ENCODE measurements at regions not wholly inside any gene's neighbourhood (a gene's known extent, or its start where the extent isn't known, plus 50 kb on each side); places are given as distances from the start of the nearest gene placed in this dataset.

DNA sequence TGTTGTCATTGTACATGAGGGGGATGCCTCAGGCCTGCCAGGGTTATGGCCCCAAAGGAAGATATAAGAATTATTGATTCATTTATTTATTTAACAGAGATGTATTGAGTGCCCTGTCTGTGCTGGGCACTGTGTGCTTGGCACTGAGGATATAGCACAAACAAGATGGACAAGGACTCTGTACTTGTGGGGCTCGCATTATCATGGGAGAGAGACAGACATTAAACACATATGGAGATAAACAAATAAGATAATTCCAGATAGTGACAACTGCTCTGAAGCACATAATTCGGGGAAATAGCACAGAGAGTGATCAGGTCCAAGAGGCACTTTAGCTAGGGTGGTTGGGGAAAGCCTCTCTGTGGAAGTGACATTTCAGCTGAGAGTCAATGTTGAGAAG is 119.8 kb upstream of the ARHGAP20 start:
- DNase-seq (ENCODE audit: low spot score), result no peak

DNA sequence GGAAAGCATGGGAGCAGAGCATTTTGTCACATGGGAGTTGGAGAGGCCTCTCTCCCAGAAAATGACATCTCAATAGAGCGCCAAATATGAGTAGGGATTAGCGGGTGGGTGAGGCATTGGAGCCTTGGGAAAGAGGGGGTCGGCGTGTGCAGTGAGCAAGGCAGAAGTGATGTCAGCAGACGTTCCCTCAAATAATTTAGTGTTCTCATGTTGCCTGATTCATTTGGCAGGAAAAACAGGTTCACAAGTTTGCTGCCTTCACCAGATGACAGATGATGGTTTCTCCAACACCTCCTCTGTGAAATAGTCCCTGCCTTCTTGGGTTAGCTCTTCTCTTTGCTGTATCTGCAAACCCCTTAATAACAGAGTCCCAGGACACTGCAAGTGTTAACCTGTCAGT is 118.5 kb upstream of the ARHGAP20 start:
- DNase-seq (ENCODE audit: low spot score), result no peak

DNA sequence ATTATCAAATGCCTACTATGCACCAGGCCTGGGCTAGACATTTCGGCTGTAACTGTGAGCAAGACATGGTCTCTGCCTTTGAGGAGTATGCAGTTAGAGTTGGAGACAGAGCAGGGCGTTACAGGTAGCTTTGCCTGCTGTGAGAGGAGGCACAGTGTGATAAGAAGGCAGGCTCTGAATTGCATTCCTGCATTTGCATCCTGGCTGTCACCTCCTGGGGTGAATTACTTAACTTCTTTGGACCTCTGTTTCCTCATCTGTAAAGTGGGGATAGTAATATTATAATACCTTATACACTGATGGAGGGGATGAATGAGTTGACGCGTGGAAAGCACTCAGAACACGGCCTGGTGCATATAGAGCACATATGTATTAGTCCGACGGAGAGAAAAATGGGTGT is 118.1 kb upstream of the ARHGAP20 start:
- DNase-seq (ENCODE audit: low spot score), result no peak

DNA sequence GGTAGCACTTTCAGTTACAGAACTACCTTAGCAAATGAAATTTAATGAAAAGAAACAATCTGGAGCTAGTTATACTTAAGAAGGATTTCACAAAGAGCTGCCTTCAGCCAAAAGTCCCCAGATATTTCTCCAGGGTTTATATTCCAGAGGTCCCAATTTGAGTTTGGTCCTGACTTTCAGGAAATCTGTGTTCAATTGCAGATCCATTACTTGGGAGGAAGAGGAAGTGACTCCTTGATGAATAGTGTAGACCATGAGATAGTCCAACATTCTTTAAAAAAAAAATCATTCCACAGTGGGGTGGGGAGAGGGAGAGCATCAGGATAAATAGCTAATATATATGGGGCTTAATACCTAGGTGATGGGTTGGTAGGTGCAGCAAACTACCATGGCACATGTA is 117.6 kb upstream of the ARHGAP20 start:
- no peak for DNase-seq (ENCODE audit: low spot score)

DNA sequence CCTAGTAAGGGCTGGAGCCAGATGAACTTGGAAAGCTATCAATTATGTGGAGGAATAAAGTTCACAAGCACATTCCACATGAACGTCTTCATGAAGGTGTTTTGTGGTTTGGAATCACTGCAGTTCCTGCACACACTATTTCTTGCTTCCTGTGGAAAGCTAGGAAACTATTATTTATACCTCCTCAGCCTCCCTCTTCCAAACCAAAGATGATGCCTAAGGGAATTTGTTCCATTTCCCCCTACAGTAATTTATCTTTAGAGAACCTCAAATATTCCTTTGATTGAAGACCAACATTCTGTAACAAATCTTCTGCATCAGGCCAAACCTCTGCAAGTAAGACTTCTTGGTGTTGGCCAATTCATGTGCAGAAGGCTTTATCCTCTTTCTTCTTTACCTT is 115.8 kb upstream of the ARHGAP20 start:
- DNase-seq (ENCODE audit: low spot score), result no peak

DNA sequence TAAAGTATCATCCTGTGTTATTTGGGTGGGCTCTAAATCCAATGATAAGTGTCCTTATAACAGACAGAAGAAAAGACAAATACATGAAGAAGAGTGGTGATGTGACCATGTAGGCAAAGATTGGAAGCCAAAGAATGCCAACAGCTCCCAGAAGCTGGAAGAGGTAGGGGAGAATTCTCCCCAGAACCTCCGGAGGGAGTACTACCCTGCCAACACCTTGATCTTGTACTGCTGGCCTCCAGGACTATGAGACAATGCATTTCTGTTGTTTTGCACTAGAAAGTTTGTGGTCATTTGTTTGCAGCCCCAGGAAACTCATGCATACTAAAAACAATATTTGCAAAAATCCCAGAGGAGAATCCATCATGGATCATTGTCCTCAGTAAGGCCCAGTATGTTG is 115.0 kb upstream of the ARHGAP20 start:
- DNase-seq (ENCODE audit: low spot score), result no peak

DNA sequence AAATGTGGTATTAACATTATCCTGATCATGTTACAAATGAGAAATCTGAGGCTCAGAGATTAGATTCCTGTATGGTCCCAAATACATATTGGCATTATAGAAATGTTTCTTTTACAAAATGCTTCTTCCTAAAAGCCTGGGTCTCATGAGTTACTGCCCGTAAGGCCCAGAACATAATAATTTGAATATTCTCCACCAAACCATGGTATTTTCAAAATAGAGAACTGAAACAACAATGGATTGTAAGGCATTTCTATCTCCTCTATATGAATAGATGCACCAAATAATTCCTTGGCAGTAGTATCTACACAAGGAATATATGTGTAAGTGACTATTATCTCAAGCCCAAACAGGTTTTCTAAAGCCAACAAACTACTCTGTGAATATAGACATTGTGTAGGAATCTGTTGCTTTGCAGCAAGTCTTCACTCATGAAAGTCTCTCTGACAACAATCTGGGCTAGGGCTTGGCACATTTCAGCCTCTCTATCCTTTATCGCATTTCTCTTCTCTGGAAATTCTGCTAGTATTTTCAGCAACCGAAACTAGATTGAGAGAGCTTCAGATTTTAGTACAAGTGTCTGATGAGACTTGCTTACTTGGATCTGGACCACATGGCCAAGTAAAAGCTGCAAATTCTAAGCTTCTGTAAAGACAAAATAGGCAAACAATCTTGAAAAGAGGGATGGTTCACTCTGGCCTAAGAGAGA is 112.8 kb upstream of the ARHGAP20 start:
- DNase-seq (ENCODE audit: low spot score), result no peak

DNA sequence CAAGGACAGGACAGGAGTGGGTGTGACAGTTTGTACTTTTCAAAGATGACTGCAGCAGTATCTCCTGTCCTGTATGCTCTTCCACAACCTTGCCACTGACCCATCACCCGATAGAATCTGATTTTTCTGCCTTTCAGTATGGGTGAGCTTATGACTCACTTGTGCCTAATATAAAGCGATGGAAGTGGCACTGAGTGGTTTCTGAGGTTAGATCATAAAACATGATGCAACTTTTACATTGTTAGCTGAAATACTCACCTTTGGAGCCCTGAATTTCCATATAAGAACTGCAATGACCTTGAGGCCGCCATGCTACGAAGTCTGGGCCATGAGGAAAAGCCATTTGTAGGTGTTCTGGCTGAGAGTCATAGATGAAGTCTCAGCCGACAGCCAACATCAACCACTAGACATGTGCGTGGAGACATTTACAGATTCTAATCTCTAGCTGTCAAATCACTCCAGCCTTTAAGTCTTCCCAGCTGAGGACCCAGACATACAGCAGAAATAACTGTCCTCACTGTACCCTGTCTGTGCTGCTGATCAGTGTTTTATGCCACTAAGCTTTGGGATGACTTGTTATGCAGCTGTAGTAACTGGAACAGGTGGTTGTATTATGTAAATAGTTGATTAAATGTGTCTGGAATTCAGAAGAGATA is 105.9 kb upstream of the ARHGAP20 start:
- DNase-seq (ENCODE audit: low spot score), result no peak

DNA sequence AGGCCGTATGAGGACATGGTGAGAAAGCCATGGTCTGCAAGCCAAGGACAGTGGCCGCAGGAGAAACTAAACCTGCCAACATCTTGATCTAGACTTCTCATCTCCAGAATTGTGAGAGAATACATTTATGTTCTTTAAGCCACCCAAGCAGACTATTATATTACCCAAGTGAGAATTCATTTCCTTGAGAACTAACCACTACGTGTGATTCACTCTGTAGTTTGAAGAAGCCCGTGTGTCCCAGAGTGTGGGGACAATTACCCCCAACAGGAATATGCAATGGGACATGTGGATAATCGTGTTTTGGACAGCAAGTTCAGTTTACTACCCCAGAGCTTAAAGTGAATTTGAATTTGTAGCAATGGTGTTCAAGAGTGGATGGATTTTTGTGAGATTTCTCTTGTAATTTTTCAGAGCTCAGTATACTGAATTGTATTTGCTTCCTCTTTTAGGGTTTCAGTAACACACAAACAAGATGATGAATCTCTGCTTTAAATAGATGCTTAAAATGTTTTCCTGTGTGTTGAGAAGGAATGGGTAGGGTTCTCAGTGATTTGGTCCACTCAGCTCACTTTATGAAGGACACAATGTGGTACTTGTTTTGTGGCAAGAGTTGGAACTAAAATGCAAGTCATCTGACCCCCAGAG is 100.0 kb upstream of the ARHGAP20 start:
- no peak for DNase-seq (ENCODE audit: low spot score)

DNA sequence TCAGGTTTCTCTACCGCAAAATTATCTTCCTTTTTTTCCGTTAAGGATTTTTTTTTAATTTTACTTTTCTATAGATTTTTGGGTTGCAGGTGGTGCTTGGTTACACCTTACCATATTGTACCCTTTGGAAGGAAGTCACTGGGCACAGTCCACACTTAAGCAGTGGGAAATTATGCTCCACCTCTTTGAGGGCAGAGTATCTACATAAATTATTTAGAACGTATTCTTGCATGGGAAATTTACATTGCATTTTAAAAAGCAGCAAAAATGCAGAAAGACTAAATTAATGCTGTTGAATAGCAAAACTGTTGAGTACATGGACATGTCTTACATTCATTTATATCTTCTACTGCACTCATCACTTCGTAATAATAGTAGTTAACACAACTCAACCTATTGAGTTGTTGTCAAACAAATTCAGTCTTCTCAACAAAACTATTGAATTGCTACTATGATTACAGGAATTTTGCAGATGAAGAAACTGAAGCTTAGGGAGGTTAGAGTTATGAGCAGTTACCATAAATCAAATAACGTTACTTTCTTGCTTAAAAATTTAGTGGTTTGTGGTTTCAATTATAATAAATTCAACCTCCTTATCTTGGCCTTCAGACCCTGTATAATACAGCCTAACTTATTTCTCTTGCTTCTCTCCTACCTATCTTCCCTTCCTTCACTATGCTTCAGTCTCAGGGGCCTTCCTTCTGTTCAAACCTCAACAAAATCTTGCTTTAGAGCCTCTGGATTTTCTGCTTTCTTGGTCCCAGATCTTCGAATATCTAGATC is 97.4 kb upstream of the ARHGAP20 start:
- no peak for DNase-seq (ENCODE audit: low spot score)

DNA sequence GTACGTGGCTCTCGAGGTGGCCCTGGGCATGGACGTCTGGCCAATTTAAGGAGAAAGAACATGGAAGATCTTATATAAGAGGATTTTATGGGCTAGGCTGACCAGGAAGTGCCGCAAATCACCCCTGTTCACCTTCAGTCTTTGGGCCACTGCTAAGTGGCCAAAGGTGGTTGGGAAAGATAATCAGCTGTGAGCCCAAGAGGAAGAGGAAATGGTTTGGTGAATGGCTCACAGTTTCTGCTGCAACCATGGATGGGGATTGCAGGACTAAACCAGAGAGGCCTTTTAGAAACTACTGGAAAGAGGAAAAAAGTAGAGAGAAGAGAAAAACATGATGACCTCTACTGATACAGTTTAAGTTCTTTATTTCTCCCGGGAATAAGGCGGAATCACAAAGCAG is 96.0 kb upstream of the ARHGAP20 start:
- DNase-seq (ENCODE audit: low spot score), result no peak

DNA sequence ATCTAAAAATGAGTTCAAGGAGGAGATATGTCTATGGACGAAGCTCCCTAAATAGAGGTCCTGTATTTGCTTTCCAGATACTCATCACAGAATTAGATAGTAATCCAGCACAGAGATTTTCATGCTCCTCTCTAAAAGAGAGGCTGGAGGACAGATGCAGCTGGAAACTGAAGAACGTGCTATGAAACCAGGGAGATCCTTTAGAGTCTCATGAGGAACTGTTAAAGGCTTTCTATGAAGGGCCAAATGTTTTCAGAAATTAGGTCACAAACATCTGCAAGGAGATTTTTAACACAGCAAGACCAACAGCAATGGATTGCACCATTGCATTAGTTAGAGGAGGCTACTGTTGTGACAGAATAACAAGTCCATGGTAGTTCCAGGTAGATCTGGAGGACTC is 95.6 kb upstream of the ARHGAP20 start:
- no peak for DNase-seq (ENCODE audit: low spot score)

DNA sequence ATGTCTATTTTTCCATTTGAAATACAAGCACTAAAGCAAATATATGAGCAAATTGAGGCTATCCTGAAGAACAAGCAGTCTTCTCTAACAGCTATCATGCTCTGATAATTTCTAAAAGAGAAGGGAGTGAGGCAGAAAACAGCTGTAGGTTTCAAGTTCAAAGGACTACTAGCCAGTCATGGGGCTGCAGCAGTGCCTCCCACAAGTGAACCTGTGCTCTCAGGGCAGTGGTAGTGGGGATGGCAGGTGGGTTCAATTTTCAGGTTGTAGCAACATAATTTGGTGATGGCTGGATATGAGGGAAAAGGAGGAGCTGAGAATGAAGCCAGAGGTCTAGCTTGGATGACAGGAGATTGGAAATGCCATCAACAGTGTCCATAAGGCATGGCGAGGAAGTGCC is 93.5 kb upstream of the ARHGAP20 start:
- no peak for DNase-seq (ENCODE audit: low spot score)

DNA sequence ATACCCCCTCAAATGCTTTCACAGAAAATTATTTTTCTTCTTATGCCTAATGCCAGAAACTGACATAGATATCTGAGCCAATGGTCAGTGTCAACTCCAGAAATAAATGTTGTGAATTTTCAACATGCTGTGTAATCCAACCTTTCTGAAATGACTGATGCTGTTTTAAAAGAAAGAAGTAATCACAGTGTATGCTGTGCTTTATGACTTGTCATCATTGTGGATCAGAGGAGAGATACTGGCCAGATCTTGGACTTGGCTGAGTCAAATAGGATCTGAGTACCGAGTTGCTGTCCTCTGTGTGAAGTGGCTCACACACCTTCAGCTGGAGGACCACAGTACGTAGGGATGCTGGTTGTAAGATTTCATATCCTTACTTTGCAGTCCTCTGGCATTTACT is 89.9 kb upstream of the ARHGAP20 start:
- DNase-seq (ENCODE audit: low spot score), result no peak

DNA sequence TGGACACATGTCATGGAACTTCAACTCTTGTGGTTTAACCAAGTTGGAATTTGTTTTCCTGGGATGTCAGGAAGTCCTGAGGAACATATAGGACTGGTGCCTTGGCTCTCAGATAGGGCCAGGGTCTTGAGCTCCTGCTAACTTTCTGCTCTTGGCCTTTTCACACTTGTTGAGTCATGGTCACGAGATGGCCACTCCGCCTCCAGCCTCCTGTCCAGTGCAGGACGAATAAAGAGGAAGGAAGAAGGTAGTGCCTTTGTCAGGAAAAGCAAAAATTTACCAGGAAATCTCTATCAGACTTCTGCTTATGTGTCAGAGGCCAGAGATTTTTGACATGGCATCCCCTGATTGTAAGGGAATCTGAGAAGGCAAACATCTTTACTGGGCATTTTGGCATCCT is 89.1 kb upstream of the ARHGAP20 start:
- DNase-seq (ENCODE audit: low spot score), result no peak

DNA sequence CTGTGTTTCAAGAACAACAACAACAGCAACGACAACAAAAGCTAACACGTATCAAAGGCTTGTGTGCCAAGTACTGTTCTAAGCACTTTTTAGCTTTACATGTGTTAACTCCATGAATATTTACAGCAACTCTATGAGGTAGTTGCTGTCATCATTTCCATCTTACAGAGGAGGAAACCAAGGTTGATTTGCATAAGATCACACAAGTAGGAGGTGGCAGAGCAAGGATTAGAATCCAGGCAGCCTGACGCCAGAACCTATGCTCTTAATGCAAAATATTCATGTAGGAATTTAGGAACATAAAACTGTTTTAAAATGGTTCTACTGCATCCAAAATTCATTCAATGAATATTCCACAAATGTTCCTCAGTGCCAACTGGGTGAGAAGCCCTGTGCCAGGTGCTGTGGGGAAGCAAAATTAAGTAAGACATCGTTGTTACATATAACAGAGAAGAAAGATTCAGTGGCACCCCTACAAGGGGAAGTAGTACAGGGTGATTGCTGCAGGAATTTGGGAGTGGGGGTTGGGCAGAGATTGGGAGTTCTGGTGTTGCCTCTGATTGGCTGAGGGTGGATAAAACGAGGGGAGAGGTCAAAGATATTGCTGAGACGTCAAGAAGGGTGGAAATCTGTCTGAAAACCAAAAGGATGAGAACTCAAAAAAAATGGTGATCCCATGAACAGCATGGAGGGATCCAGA is 86.1 kb upstream of the ARHGAP20 start:
- DNase-seq (ENCODE audit: low spot score), result no peak

DNA sequence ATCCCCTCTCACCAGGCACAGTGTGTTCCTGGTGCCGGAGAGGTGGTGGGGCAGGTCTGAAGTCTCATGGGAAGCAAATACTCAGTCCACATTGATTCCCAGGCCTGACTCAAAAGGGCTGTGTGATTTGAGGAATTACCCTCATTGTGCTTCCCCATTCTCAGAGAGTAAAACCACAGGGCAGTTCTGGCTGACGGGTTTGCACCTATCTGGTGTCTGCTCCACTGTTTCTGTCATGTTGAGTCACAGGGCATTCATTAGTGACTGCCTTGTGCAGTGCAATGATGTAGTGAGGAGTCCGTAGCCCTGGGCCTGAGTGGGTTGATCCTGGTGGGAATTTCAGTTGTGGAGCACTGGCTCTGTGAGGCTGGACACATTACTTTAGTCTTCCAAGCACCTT is 85.2 kb upstream of the ARHGAP20 start:
- DNase-seq (ENCODE audit: low spot score), result peak; percentile 13

DNA sequence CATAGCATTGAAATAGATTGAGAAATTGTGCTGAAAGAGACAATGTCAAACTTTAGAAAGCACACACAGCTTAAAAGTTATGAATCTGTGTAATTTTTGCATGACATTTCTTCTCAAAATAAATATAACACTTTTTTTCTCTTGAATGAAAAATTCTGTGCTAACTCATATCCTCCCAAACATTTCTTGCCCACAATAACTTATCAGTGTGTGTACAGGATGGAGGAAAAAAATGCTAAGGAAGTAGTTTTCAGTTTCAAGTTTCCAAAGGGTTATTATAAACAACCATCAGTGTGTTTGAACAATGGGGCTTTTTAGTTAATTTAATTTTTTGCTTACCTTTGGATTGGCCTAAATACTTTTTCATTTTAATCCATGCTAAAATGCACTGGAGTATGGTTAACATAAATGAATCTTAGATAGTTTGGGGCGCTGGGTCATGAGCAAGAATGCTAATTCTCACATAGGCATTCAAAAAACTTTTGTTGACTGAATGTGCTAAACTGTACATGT is 82.9 kb upstream of the ARHGAP20 start:
- no peak for DNase-seq (ENCODE audit: low spot score)

DNA sequence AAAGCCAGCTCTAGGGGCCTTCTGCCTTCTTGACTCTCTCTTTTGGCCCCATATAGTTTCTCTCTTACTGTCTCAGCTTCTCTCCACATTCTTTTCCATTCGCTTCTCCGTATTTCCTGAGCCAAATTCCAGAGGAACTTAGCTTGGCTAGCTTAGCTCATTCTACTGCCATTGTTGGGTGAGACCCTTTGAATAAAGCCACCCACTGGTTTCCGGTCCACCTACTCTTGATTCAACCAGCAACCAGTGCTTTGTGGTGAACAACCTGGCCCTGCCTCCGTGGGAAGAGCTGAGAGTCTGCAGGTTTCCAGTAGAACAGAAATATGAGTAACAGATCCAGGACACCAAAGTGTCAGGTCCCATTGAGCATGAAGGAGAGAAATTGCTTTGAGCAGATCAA is 81.3 kb upstream of the ARHGAP20 start:
- DNase-seq (ENCODE audit: low spot score), result no peak

DNA sequence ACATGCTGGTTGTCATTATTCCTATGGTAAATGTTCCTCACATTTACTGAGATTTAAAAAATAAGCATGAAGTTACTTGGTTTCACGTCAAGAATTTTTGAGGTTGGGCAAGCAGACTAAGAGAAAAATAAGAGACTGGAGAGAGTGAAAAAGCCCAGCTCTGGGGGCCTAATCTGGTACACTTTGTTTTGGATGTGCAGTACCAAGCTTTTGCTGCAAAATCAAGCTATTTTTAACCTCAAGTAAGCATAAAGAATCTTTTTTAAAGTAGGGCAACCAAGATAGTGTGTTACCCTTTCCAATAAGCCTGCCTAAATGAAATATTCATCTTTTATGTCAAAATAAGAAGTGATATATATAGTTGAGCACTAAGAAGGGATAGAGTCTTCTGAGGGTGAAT is 79.4 kb upstream of the ARHGAP20 start:
- DNase-seq (ENCODE audit: low spot score), result no peak

DNA sequence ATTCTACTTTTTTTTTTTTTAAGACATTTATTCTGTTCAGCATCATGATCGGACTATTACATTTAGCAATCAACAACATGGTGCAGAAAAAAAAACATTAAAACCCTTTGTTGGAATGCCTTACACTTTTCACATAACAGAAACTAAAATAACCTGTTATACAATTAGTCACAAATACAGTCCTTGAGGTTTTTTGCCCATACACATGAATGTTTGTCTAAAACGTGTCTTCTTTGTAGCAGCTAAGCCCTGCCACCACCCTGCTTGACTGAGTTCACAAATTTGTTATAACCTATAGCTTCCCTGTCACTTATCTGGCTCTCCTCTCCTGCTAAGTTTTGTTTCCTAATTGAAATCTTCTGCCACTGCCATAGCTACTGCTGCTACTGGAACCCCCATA is 75.4 kb upstream of the ARHGAP20 start:
- DNase-seq (ENCODE audit: low spot score), result no peak

Data from AG20443 (cell line).